ENCODE measurements at regions not wholly inside any gene's neighbourhood (a gene's known extent, or its start where the extent isn't known, plus 50 kb on each side); places are given as distances from the start of the nearest gene placed in this dataset.

GRCh38 chr12:128052331-128052730 is 214.6 kb upstream of the TMEM132C start:
- Histone ChIP-seq H3K4me3 (replicated peaks in 1 of 3; ENCODE audit: insufficient read depth in 1 of 3, low read depth in 1 of 3, low read length in 3 of 3) (no peak overlapping the region), H3K9me3 (replicated peaks; ENCODE audit: control insufficient read depth, insufficient read depth, low read length) (peaks cover 2% of the 10 kb centered on the region), H3K27me3 (ENCODE audit: control insufficient read depth in 2 of 2, insufficient read depth in 2 of 2, low read length in 2 of 2) (no peaks in the 10 kb centered on the region), H3K36me3 (ENCODE audit: control insufficient read depth in 2 of 2, extremely low read depth in 1 of 2, insufficient read depth in 2 of 2, low read length in 2 of 2) (no peaks in the 10 kb centered on the region), H3K9me1 (replicated peaks; ENCODE audit: control insufficient read depth, extremely low read depth, insufficient read depth, low read length) (no peaks in the 10 kb centered on the region), H3K4me2 (ENCODE audit: insufficient read depth, low read length) (no peak overlapping the region), H3K9ac (replicated peaks; ENCODE audit: extremely low read depth, insufficient read depth, low read length) (no peak overlapping the region), H3K79me2 (ENCODE audit: control insufficient read depth, insufficient read depth, low read length) (no peaks in the 10 kb centered on the region), H2AFZ (ENCODE audit: low read depth, low read length) (no peak overlapping the region), H3K4me1 (ENCODE audit: control insufficient read depth, extremely low read depth, insufficient read depth, low read length) (no peaks in the 10 kb centered on the region), H4K20me1 (replicated peaks; ENCODE audit: control insufficient read depth, extremely low read depth, insufficient read depth, low read length) (no peaks in the 10 kb centered on the region), H3K27ac (ENCODE audit: insufficient read depth, low read depth, low read length) (no peak overlapping the region)
- CTCF ChIA-PET, result no interaction called here
- intact Hi-C loops (cut with micrococcal nuclease), result no loop called here
- dilution Hi-C loops (cut with MboI; ENCODE audit: extremely low pct_ligation_motif_present, low sequenced_read_pairs), result no loop called here
- DNase-seq (ENCODE audit: low read depth, low spot score), result no peak
- BruUV-seq (replicated peaks), result no TSS peak
- TF ChIP-seq MYC (IDR thresholded peaks at IDR 0.05; ENCODE audit: low read depth, low read length), result no peak
- no peak for TF ChIP-seq CTCF (IDR thresholded peaks at IDR 0.05; ENCODE audit: extremely low read depth in 1 of 2, insufficient read depth in 1 of 2, low read depth in 1 of 2, low read length in 2 of 2)
- TF ChIP-seq GATA2 (IDR thresholded peaks at IDR 0.05; ENCODE audit: insufficient read depth, insufficient read length, low read depth, low read length), result no peak
- no peak for TF ChIP-seq POLR2AphosphoS5 (IDR thresholded peaks at IDR 0.05; ENCODE audit: insufficient read depth, low read depth, low read length)
- TF ChIP-seq JUN (IDR thresholded peaks at IDR 0.05; ENCODE audit: borderline replicate concordance, insufficient read depth, insufficient read length, low read depth), result no peak
- TF ChIP-seq POLR2A (IDR thresholded peaks at IDR 0.05; ENCODE audit: low read depth, low read length), result no peak
- TF ChIP-seq EZH2 (IDR thresholded peaks at IDR 0.05; ENCODE audit: borderline replicate concordance, low read depth, low read length, severe bottlenecking), result no peak
- no peak for TF ChIP-seq FOS (IDR thresholded peaks at IDR 0.05; ENCODE audit: borderline replicate concordance, insufficient read depth, low read length)
- TF ChIP-seq MAX (IDR thresholded peaks at IDR 0.05; ENCODE audit: insufficient read depth, insufficient read length), result no peak
- FAIRE-seq, result no peak
- POLR2A ChIA-PET, result no interaction called here

Measured in endothelial cell of umbilical vein (primary cell).